GM18861 (cell line): ENCODE measurements at regions not wholly inside any gene's neighbourhood (a gene's known extent, or its start where the extent isn't known, plus 50 kb on each side); places are given as distances from the start of the nearest gene placed in this dataset.

Source experiments
- ATAC-seq: cut with Tn5 transposase; IDR thresholded peaks from one replicate; pipeline ENCODE4 v1.9.1; 2021; ENCODE audit not compliant: unreplicated experiment

- no peak for ATAC-seq
These were observed 53.2 kb upstream of the NR3C2 start for GRCh38 chr4:148495463-148495862.
